Posterior vena cava (tissue), 2 donors: ENCODE measurements at regions not wholly inside any gene's neighbourhood (a gene's known extent, or its start where the extent isn't known, plus 50 kb on each side); places are given as distances from the start of the nearest gene placed in this dataset.
A peak's percentile ranks its signal among the peaks of the same experiment; 100 is the strongest.

Source experiments
- DNase-seq: peaks from one replicate; pipeline ENCODE4 v3.0.0-alpha.2; 2020; ENCODE audit warnings: low spot score
- intact Hi-C, 2 donors: fragments of 100-400 bp; cut with DNase I; formaldehyde crosslinking; loops; one replicate each; pipeline versions ENCODE4 v1.14.1 to v1.14.2; 2022 to 2023
- donor health status: DM: yes; HTN: yes; CAD: no.
- donor health status: DM: yes; HTN: yes; CAD: no.

GRCh38 chr3:66165660-66166059 is 55.1 kb upstream of the SLC25A26 start:
- intact Hi-C loops = no loop called here
- DNase-seq = no peak

- DNase-seq = no peak
- intact Hi-C loops = no loop called here
Observed at GRCh38 chr3:66164155-66164554, 56.6 kb upstream of the SLC25A26 start.

GRCh38 chr3:66163222-66163621 is 57.6 kb upstream of the SLC25A26 start:
- no peak for DNase-seq
- intact Hi-C loops = no loop called here

GRCh38 chr3:66162766-66163165 is 58.0 kb upstream of the SLC25A26 start:
- intact Hi-C loops = no loop called here

GRCh38 chr3:66158933-66159683 is 61.7 kb upstream of the SLC25A26 start:
- intact Hi-C loops = no loop called here
- no peak for DNase-seq

More at GRCh38 chr3:66162766-66163165, 58.0 kb upstream of the SLC25A26 start:
- DNase-seq = no peak

- peak; percentile 81 for DNase-seq
- intact Hi-C loops = no loop called here
Observed at GRCh38 chr3:66154444-66154861, 66.3 kb upstream of the SLC25A26 start.

GRCh38 chr3:66153481-66154443 is 67.0 kb upstream of the SLC25A26 start:
- DNase-seq = no peak
- intact Hi-C loops = no loop called here

- intact Hi-C loops = no loop called here
- no peak for DNase-seq
Observed at GRCh38 chr3:66152336-66152735, 68.5 kb upstream of the SLC25A26 start.

- DNase-seq = no peak
- intact Hi-C loops = no loop called here
Observed at GRCh38 chr3:66150977-66151376, 69.8 kb upstream of the SLC25A26 start.

- intact Hi-C loops = no loop called here
Observed at GRCh38 chr3:66149269-66149668, 71.5 kb upstream of the SLC25A26 start.

GRCh38 chr3:66145408-66145733 is 75.4 kb upstream of the SLC25A26 start:
- intact Hi-C loops = no loop called here
- DNase-seq = no peak

More at GRCh38 chr3:66149269-66149668, 71.5 kb upstream of the SLC25A26 start:
- DNase-seq = no peak

GRCh38 chr3:66144568-66145407 is 76.0 kb upstream of the SLC25A26 start:
- intact Hi-C loops = no loop called here
- no peak for DNase-seq

GRCh38 chr3:66142079-66142478 is 78.7 kb upstream of the SLC25A26 start:
- intact Hi-C loops = no loop called here
- no peak for DNase-seq

- DNase-seq = no peak
- intact Hi-C loops = no loop called here
Observed at GRCh38 chr3:66140743-66141372, 79.9 kb upstream of the SLC25A26 start.

GRCh38 chr3:66140106-66140505 is 80.7 kb upstream of the SLC25A26 start:
- intact Hi-C loops = no loop called here
- no peak for DNase-seq

- intact Hi-C loops = loop anchor here (5.0 to 10.0 kb wide), 2 partner anchors 352 to 355 kb away; no protein-coding TSS in a partner anchor
- DNase-seq = no peak
Observed at GRCh38 chr3:66139415-66139814, 81.4 kb upstream of the SLC25A26 start.

GRCh38 chr3:66138336-66139313 is 82.2 kb upstream of the SLC25A26 start:
- intact Hi-C loops = loop anchor here (5.0 to 10.0 kb wide), 2 partner anchors 351 to 354 kb away; no protein-coding TSS in a partner anchor
- no peak for DNase-seq

- intact Hi-C loops = loop anchor here (5.0 to 10.0 kb wide), 2 partner anchors 349 to 352 kb away; no protein-coding TSS in a partner anchor
- no peak for DNase-seq
Observed at GRCh38 chr3:66136597-66136996, 84.2 kb upstream of the SLC25A26 start.
